ENCODE measurements at regions not wholly inside any gene's neighbourhood (a gene's known extent, or its start where the extent isn't known, plus 50 kb on each side); places are given as distances from the start of the nearest gene placed in this dataset.
"Not testable (repeated sequence)": the region's sequence is repeated elsewhere in the genome, so short reads cannot be mapped to it uniquely, and the experiment has no call there.

DNA sequence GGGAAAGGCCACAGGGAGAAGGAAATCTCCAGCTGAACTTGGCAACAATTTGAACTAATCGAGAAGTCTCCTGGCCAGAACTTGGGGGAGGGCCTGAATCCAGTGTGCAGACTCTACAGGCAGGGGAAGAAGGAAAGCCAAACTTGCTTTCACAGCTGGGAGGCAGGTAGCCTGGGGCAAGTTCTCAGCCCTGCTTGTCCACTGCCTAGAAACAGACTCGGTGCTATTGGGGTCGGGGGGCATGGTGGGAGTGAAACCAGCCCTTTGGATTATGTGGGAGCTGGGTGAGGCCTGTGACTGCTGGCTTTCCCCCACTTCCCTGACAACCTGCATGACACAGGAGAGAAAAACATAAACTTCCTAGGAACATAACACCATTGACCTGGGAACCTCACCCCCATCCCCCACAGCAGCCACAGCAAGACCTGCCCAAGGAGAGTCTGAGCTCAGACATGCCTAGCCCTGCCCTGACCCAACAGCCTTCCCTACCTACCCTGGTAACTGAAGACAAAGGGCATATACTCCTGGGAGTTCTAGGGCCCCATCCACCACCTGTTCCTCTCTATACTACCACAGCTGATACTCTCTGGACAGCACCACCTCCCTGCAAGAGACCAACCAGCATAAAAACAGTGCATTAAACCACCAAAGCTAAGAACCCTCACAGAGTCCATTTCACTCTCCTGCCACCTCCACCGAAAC lies 103.7 kb upstream of the MNS1 start:
- no peak for DNase-seq (ENCODE audit: low spot score)

DNA sequence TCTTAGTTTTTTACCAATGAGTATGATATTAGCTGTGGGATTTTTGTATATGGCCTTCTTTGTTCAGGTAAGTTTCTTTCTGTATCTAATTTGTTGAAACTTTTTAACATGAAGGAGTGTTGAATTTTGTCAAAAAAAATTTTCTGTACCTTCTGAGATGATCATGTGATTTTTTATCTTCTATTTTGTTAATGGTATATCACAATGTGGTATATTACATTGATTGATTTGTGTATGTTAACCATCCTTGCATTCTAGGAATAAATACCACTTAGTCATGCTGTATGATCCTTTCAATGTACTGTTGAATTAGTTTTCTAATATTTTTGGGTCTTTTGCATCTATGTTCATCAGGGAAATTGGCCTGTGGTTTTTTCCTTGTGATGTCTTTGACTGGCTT lies 92.5 kb upstream of the MNS1 start:
- DNase-seq (ENCODE audit: low spot score), result no peak

DNA sequence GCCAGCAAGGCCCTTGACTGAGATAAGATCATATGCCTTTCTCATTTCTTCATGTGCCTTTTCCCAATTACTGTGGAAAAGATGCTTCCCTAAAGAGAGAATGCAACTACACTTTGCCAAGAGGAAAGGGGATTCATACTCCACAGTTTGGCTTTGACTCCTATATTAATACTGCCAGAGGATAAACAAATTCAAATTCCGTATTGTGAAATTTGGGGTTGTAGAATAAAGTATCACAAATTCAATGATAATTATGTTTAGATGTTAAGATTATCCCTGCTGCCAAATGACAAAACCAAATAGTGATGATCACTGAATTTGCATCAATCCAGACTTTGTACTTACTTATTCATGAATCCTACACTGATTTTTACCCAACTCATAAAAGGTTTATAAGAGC lies 88.5 kb upstream of the MNS1 start:
- no peak for DNase-seq (ENCODE audit: low spot score)

DNA sequence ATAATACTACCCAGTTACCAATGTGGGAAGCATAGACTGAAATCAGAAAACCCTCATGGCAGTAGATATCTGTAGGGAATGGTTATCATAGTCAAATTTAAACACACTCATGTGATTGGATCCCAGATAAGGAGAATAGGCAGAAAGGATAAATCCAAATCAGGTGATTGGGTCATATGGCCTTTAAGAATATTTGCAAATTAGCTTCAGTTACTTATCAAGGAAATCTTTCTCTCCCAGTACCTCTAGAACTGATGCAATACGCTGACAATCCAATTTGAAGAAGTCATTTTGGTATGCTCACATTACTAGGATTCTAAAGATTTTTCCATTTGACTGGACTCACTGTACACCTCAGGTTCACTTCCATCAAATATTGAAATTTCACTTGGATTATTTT lies 87.7 kb upstream of the MNS1 start:
- DNase-seq (ENCODE audit: low spot score), result no peak

DNA sequence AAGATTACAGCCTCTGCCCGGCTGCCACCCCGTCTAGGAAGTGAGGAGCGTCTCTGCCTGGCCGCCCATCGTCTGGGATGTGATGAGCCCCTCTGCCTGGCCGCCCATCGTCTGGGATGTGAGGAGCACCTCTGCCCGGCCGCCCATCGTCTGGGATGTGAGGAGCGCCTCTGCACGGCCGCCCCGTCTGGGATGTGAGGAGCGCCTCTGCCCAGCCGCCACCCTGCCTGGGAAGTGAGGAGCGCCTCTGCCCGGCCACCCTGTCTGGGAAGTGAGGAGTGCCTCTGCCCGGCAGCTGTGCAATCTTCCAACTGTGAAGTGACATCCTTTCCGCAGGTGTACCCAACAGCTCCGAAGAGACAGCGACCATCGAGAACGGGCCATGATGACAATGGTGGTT lies 75.6 kb upstream of the MNS1 start:
- not testable (repeated sequence) for DNase-seq (ENCODE audit: low spot score)

DNA sequence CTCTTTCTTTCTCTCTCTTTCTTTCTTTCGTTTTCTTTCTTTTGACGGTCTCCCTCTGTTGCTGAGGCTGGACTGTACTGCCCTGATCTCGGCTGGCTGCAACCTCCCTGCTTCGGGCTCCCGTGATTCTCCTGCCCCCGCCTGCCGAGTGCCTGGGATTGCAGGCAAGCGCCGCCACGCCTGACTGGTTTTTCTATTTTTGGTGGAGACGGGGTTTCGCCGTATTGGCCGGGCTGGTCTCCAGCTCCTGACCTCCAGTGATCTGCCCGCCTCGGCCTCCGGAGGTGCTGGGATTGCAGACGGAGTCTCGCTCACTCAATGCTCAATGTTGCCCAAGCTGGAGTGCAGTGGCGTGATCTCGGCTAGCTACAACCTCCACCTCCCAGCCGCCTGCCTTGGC lies 75.2 kb upstream of the MNS1 start:
- not testable (repeated sequence) for DNase-seq (ENCODE audit: low spot score)

DNA sequence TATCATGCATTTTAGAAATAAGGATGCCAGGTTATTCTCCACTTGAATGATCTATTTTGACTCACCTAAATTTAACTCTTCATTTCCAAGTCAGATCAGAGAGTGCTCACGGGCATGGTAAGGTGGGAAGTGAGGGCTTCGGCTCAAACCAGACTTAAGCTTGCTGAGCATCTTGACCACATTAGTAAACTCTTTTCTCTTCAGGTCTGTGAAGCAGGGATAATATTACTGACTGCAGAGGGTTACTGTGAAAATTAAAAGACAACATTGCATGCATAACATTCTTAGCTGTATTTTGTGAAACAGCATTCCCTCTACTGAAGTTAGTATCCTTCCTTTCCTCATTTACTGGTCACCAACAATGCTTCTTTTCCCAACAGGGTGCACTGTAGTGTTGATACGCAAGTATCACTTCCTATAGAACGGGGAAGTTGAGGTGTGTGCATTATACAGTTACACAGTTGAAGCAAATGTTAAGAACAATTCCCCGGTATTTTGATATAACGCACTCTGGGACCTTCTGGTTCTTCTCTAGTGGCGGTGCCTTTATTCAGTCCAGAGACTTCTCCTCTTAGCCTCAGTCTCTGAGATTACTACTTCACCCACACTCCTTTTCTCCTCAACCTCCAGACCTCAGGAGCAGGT lies 74.1 kb upstream of the MNS1 start:
- DNase-seq (ENCODE audit: low spot score), result no peak

DNA sequence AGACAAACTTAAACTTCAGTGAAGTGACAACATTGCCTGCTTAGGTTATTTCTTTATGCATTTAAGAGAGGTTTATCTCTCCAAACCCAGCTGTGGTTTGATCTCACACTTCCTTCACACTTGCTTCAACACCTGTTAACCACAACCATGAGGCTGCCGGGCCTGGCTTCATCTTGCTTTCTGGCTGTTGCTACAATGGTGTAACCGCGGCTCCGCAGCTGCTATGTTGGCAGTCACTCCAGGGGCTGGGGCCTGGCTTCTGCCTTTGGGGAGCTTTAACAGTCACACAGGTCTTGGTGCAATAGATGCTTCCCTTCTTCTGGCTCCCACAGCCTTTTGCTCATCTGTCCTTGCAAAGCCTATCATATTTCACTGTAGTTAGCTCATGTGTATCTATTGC lies 72.9 kb upstream of the MNS1 start:
- DNase-seq (ENCODE audit: low spot score), result peak; percentile 33

DNA sequence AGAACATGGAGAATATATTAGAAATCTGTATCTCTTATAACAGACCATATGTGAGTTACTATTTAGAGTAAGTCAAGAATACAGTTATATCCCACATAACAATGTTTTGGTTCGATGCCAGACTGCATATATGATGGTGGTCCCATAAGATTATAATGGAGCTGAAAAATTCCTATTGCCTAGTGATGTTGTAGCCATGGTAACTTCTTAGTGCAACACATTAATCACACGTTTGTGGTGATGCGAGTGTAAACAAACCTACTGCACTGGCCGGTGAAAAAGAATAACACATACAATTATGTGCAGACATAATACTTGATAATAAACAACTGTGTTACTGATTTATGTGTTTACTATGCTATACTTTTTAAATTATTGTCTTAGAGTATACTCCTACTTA lies 69.8 kb upstream of the MNS1 start:
- DNase-seq (ENCODE audit: low spot score), result no peak

DNA sequence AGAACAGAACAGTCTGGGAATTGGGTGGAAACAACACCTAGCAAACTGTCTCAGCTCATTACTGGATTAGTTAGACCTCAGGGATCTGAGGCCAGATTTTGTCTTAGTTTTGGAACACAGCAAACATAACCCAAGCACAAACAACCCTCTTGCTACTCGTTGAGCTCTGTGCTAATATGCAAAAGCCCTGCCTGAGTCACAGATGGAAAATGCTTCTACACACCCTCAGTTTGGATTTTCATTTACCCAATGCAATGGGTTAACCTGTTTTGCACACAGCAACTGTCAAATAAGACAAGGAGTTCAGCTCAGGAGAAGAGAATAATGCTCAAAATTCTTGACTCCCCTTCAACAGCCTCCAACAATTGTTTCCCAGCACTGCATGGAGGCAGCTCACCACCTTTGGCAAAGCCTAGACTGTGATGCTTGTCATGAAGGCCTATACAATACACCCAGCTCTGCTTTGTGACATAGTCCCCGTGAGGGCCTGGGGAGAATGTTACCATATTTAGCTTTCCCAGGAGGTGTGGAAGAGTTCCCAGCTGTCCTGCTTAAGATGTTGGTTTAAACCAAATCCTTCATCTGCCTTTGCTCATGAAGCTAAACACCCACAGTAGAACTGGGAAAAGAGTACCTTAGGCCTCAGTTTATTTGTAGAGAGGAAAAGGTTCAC lies 68.9 kb upstream of the MNS1 start:
- no peak for DNase-seq (ENCODE audit: low spot score)

DNA sequence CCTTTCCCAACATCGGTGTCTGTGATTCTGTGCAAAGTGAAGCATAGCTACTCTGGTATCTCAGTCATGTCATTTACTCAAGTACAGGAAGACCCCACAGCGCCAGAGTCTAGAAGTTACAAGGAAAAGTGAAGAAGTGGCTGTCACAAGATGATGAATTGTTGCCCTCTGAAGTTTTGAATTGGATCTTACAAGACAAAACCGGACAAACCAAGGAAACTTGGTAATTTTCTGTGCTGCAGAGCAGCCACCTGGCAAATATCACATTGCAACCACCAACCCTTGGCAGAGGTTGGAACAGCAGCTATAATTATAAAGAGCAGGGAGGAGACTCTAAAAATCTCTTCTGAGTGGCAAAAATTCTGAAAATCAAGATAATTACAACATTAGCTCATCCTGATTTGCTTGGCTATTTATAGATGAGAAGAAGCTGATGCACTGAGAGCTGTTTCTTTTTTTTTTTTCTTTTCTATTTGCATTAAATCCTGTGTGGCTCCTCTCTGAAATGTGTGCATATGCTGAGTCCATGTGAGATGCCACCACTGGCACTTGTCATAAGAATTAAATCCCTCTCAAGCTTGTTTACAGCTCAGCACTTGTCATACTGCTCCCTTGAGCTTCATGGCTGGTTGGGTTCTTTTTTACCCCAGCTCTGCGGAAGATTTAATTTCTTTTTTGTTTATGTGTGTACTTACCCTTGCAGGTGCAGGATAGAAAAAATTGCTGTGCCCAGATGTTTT lies 68.0 kb upstream of the MNS1 start:
- no peak for DNase-seq (ENCODE audit: low spot score)

DNA sequence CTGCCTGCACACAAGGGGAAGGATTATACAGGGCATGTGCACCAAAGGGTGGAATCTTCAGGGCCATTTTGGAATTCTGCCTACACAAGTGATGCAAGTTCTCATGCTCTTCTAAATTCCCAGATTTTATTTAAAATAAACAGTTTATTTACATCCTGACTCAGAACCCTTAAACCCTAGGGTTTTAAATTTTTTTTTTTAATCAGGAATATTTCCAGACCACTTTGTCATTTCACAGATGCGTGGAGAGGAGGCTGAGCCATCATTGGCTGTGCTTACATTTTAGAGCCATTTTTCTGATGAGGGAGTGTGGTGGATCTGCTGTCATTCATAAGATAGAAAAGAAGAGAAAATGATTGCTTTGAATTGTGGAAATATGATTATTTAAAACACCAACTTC lies 65.2 kb upstream of the MNS1 start:
- DNase-seq (ENCODE audit: low spot score), result no peak

DNA sequence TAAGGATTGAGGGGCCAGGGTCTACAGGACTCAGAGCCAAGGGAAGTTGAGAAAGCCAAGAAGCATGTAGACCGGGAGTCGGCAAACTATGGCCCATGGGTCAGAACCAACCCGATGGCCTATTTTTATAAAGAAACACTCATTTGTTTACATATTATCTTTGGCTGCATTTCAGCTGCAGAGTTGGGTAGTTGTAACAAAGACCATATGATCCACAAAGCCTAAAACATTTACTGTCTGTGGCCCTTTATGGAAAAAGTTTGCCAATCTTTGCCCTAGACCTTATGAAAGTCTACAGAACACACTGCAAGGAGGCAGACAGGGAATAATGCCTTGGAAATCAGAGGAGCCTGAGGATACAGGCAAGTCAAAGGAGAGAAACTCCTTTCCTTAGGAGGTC lies 63.2 kb upstream of the MNS1 start:
- DNase-seq (ENCODE audit: low spot score), result no peak

DNA sequence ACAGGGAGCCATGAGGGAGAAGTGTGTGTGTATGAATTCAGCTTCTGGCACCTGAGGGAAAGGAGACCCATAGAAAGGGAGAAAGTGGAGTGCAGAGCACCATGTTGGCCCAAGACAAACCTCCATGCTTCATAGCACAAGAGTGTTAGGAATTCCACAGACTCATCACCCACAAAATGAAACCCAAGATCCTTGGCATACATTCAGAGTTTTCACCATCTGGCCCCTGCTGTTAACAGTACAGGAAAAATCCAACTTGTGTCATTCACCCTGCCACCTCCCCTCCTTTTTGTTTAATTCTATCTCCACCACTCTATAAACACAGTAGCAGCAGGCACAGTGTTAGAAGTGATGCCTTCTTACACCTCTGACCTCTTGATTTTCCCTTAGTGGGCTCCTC lies 60.0 kb upstream of the MNS1 start:
- DNase-seq (ENCODE audit: low spot score), result no peak

DNA sequence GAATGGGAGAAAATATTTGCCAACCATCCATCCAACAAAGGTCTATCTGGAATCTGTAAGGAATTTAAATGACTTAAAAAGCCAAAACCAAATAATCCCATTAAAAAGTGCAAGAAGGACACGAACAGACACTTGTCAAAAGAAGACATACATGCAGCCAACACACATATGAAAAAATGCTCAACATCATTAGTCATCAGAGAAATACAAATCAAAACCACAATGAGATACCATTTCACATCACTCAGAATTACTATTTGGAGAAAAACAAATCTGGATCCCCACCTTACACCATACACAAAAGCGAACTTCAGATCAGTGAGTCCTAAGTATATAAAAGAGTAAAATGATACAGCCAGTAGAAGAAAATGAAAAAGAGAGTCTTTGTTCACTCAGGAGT lies 58.6 kb upstream of the MNS1 start:
- no peak for DNase-seq (ENCODE audit: low spot score)

DNA sequence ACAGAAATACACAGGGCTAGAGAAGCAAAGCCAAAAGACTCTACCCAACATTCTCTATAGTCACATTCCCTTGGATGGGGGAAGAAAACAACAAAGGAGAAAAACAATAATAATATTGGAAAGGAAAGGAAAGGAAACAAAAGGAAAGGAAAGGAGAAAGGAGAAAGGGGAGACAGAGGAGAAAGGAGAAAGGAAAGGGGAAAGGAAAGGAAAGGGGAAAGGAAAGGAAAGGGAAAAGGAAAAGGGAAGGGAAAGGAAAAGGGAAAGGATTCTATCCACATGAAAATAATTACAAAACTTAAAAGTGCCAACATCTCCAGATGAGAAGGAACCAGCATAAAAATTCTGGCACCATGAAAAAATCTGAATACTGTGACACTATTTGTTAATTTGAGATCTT lies 54.1 kb upstream of the MNS1 start:
- DNase-seq (ENCODE audit: low spot score), result no peak
